Neural cell (in vitro differentiated cells): ENCODE measurements at regions not wholly inside any gene's neighbourhood (a gene's known extent, or its start where the extent isn't known, plus 50 kb on each side); places are given as distances from the start of the nearest gene placed in this dataset.

Experiments used
- EZH2 ChIP-seq: fragments of 200-600, 300-800 bp; shearing (Covaris generic), sonication (generic); IDR thresholded peaks from 2 replicates; pipeline ENCODE4 v1.6.1; 2014; ENCODE audit warnings: antibody characterized with exemption, low read length, borderline replicate concordance, mild to moderate bottlenecking; ENCODE audit not compliant: insufficient read depth, poor library complexity, severe bottlenecking
- MXI1 ChIP-seq: fragments of 450-650 bp; conservative IDR thresholded peaks from 2 replicates; pipeline ENCODE4 v1.6.1; 2014; ENCODE audit warnings: antibody characterized with exemption, mild to moderate bottlenecking; ENCODE audit not compliant: poor library complexity, severe bottlenecking
- POLR2AphosphoS5 ChIP-seq: IDR thresholded peaks from 2 replicates; pipeline ENCODE4 v1.6.1; 2012
- TAF1 ChIP-seq: IDR thresholded peaks from 2 replicates; pipeline ENCODE4 v1.6.1; 2012; ENCODE audit warnings: low read depth
- TF ChIP-seq, protein P1 (sequence below): fragments of 450-650 bp; IDR thresholded peaks from 2 replicates; pipeline ENCODE4 v1.5.1; 2014; ENCODE audit warnings: antibody characterized with exemption, mild to moderate bottlenecking, moderate library complexity; ENCODE audit not compliant: poor library complexity, severe bottlenecking
- TF ChIP-seq, protein P2 (sequence below): IDR thresholded peaks from 2 replicates; pipeline ENCODE4 v1.6.1; 2012; ENCODE audit warnings: borderline replicate concordance

DNA sequence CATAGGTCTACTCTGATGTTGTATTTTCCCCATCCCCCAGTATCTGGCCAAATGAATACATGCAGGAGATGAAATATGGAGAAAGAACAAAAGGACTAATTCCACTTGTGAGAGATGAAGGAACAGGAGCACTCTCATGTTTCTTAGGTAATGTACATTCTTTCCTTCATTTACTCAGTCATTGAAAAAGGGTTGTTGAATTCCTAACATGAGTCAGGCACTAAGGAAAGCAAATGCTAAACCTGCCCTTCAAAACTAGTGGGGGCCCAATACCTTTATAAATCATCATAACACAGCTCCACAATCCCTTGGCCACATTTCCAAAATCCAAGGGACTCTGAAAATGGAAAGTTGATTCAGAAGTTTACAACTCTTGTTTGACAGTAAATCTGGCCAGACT lies 94.3 kb downstream of the DIRAS3 start:
- TF ChIP-seq MXI1 (no peak), POLR2AphosphoS5 (no peak), EZH2 (no peak), TAF1 (no peak)
- TF ChIP-seq, protein P1, sequence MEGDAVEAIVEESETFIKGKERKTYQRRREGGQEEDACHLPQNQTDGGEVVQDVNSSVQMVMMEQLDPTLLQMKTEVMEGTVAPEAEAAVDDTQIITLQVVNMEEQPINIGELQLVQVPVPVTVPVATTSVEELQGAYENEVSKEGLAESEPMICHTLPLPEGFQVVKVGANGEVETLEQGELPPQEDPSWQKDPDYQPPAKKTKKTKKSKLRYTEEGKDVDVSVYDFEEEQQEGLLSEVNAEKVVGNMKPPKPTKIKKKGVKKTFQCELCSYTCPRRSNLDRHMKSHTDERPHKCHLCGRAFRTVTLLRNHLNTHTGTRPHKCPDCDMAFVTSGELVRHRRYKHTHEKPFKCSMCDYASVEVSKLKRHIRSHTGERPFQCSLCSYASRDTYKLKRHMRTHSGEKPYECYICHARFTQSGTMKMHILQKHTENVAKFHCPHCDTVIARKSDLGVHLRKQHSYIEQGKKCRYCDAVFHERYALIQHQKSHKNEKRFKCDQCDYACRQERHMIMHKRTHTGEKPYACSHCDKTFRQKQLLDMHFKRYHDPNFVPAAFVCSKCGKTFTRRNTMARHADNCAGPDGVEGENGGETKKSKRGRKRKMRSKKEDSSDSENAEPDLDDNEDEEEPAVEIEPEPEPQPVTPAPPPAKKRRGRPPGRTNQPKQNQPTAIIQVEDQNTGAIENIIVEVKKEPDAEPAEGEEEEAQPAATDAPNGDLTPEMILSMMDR = no peak
- TF ChIP-seq, protein P2, sequence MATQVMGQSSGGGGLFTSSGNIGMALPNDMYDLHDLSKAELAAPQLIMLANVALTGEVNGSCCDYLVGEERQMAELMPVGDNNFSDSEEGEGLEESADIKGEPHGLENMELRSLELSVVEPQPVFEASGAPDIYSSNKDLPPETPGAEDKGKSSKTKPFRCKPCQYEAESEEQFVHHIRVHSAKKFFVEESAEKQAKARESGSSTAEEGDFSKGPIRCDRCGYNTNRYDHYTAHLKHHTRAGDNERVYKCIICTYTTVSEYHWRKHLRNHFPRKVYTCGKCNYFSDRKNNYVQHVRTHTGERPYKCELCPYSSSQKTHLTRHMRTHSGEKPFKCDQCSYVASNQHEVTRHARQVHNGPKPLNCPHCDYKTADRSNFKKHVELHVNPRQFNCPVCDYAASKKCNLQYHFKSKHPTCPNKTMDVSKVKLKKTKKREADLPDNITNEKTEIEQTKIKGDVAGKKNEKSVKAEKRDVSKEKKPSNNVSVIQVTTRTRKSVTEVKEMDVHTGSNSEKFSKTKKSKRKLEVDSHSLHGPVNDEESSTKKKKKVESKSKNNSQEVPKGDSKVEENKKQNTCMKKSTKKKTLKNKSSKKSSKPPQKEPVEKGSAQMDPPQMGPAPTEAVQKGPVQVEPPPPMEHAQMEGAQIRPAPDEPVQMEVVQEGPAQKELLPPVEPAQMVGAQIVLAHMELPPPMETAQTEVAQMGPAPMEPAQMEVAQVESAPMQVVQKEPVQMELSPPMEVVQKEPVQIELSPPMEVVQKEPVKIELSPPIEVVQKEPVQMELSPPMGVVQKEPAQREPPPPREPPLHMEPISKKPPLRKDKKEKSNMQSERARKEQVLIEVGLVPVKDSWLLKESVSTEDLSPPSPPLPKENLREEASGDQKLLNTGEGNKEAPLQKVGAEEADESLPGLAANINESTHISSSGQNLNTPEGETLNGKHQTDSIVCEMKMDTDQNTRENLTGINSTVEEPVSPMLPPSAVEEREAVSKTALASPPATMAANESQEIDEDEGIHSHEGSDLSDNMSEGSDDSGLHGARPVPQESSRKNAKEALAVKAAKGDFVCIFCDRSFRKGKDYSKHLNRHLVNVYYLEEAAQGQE = no peak
